Posterior vena cava (tissue), 2 donors: ENCODE measurements at regions not wholly inside any gene's neighbourhood (a gene's known extent, or its start where the extent isn't known, plus 50 kb on each side); places are given as distances from the start of the nearest gene placed in this dataset.

Source experiments
- DNase-seq: peaks from one replicate; pipeline ENCODE4 v3.0.0-alpha.2; 2020; ENCODE audit warnings: low spot score
- intact Hi-C, 2 donors: fragments of 100-400 bp; cut with DNase I; formaldehyde crosslinking; loops; one replicate each; pipeline versions ENCODE4 v1.14.1 to v1.14.2; 2022 to 2023
- donor health status: DM: yes; HTN: yes; CAD: no.
- donor health status: DM: yes; HTN: yes; CAD: no.

- intact Hi-C loops, result no loop called here
- no peak for DNase-seq
These were observed 123.7 kb upstream of the NECTIN1 start for GRCh38 chr11:119852741-119853140.

DNA sequence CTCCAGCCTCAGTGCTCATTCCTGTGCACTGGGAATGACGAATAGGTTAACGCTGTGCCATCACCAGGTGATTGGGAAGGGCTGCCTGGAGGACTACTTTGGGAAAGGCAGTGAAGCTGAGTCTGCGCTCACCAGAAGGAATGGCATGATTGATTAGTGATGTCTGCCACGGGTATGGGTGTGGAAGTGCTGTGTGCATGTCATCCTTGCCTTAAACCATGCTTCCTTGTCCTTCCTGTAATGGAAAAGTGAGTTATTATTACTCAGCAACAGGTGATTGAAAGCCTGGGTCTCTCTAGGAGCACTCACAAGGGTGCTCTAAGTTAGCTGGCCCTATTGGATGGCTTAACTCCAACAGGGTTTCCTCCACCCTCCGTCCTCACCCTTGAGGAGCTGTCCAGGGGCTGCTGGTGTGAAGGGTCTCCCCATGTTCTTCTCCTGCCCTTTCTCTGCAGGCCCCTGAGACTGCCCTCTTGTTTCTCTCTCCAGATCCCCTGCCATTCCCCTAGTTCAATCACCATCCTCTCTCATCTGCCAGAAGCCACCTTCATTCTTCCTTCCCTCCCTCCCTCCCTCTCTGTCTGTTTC, 121.9 kb upstream of the NECTIN1 start:
- intact Hi-C loops, result no loop called here
- DNase-seq, result no peak

GRCh38 chr11:119849872-119850271, 120.9 kb upstream of the NECTIN1 start:
- no peak for DNase-seq
- intact Hi-C loops, result no loop called here

GRCh38 chr11:119847853-119848252, 118.9 kb upstream of the NECTIN1 start:
- intact Hi-C loops, result no loop called here
- DNase-seq, result no peak

GRCh38 chr11:119846374-119846773, 117.4 kb upstream of the NECTIN1 start:
- DNase-seq, result no peak
- intact Hi-C loops, result no loop called here

- DNase-seq, result no peak
- intact Hi-C loops, result no loop called here
These were observed 116.8 kb upstream of the NECTIN1 start for GRCh38 chr11:119845756-119846155.

DNA sequence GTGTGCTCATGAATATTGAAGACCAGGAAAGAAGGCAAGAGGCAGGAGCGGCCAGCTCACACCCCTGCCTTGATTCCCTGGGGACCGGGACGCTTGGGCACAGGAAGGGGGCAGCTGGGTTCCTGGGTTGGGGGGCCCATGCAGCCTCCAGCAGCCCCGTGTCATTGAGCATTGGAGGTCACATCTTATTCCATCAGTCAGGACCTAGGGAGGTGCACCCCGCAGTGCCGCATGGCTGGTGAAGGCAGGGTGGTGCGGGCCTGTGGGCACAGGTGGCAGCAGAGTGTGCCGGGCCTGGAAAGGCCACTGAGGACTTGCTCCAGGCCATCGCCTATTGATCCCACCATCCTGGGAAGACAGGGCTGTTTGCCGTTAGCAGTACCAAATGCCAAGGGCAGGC, 116.3 kb upstream of the NECTIN1 start:
- no peak for DNase-seq
- intact Hi-C loops, result no loop called here

- intact Hi-C loops, result no loop called here
- no peak for DNase-seq
These were observed 115.8 kb upstream of the NECTIN1 start for GRCh38 chr11:119844808-119845207.

GRCh38 chr11:119843877-119844276, 114.9 kb upstream of the NECTIN1 start:
- peak; percentile 26 for DNase-seq
- intact Hi-C loops, result no loop called here

DNA sequence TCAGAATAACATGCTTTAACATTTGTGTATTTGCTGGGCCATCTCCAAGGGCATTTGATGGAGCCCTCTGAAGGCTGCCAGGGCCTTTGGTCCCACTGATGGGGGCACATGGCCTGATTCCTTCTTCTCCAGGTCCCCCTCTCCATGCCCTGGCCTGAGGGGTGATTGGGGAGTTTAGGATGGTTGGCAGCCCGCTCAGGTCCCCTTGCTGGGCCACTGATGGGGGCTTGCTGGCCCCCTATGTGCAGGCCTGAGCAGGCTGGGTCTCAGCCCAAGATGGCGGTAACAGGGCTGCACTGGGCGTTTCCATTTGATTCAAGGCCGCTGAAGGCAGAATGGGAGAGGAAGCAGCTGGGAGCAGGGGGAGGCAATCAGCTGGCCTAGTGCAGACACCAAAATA, 113.7 kb upstream of the NECTIN1 start:
- DNase-seq, result peak; percentile 63
- intact Hi-C loops, result no loop called here

GRCh38 chr11:119839476-119840133, 110.6 kb upstream of the NECTIN1 start:
- intact Hi-C loops, result loop anchor here in 1 of 2 donors (5.0 kb wide), 1 partner anchor 1268 kb away; no protein-coding TSS in a partner anchor

DNA sequence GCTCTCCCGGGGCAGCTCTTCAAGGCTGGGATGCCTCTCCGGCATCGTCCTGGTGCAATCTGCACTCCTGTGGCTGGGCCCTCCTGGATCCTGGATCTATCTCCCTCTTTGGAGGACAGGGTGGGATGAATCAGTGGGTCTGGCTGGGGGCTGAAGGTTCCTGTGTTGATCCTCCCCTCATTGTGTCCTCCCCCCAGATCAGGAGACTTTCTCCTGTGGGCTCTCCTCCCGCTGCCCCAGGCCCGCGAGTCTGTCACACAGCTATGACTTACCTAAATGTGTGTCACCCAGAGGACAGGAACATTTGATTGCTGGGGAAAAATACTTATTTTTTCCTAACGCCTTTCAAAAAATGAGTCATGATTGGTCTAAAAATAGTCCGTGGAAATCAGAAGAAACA, 106.8 kb upstream of the NECTIN1 start:
- intact Hi-C loops, result loop anchor here in 1 of 2 donors (5.0 kb wide), 1 partner anchor 1272 kb away; no protein-coding TSS in a partner anchor
- peak; percentile 61 for DNase-seq

More at GRCh38 chr11:119839476-119840133, 110.6 kb upstream of the NECTIN1 start:
- DNase-seq, result peak; percentile 49

GRCh38 chr11:119832202-119832935, 103.4 kb upstream of the NECTIN1 start:
- DNase-seq, result peak; percentile 64
- intact Hi-C loops, result no loop called here

DNA sequence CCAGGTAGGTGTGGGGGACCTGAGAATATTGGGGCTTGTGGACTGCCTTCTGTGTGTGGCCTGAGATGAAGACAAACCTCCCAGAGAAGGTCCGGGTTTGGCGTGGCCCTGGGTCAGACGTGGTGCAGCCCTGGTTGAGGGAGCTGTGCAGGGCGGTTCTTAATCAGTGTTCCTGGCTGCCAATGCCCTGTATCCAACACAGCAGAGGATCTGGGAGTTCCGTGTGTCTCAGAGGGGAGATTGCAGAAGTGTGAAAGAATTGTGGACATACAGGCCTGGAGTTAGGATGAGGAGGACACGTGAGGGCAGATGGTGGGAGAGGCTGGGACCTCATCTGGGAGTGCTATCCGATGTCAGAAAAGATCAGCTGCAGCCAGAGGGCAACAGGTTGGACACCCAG, 102.0 kb upstream of the NECTIN1 start:
- intact Hi-C loops, result no loop called here
- DNase-seq, result no peak

GRCh38 chr11:119830400-119830799, 101.4 kb upstream of the NECTIN1 start:
- intact Hi-C loops, result no loop called here
- no peak for DNase-seq

DNA sequence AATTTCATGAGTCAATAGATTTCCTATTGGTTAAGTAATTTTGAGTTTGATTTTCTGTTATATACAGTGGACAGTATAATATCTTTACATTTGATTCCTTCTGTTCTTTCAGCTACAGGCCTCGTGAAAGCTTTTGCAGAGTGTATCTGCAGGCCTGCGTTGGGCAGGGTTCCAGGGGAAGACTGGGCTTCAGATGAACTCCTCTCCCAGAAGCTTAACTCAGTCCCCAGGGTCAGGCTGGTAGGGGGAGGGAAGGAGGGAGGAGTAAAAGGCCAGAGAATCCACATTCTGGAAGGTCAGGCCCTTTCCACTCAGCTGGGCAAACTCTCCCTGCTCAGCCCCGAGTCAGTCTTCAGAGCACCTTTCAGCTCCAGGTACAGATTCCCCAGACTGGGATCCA, 100.4 kb upstream of the NECTIN1 start:
- intact Hi-C loops, result no loop called here
- DNase-seq, result peak; percentile 48

DNA sequence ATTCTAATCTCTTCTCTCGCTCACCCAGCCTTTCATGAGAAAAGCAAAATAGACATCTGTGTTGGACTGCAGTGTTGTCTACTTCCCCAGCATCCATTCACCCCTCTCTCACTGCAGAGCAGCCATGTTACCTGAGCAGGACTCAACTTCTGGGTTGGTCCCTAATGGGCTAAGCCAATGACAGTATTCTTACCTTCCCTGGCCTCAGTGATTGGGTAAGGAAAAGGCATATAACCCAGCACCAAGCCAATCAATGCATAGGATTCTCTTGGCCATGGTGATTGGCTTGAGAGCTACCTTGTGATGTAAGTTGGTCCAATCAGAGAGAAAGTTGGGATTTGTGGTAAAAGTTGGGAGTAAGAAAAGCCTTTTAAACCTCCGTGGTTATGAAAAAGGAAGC, 99.8 kb upstream of the NECTIN1 start:
- intact Hi-C loops, result no loop called here
- peak; percentile 3 for DNase-seq

GRCh38 chr11:119828006-119828405, 99.0 kb upstream of the NECTIN1 start:
- DNase-seq, result peak; percentile 29
- intact Hi-C loops, result no loop called here

DNA sequence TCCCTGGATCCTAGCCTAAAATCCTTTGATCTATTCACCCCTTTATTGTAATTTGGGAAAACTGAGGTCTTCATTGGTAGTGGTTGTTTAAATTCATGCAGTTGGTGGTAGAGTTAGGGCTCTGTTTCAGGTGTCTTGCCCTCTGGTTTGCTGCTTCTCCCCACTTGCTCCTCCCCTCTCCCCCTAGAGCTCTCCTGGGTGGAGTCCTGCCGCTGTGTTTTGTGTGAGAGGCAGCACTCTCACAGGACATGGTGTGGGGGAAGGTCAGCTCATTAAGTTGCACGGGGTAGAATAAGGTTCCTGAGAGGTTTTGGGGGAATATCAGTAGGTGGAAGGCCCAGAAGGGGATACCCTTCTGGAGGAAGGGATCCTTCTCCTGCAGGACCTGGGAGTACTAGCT, 98.1 kb upstream of the NECTIN1 start:
- peak; percentile 6 for DNase-seq
- intact Hi-C loops, result no loop called here

- peak; percentile 13 for DNase-seq
- intact Hi-C loops, result no loop called here
These were observed 94.1 kb upstream of the NECTIN1 start for GRCh38 chr11:119823077-119823476.

GRCh38 chr11:119816660-119817059, 87.7 kb upstream of the NECTIN1 start:
- DNase-seq, result no peak
- intact Hi-C loops, result no loop called here
